Right ventricle myocardium superior (tissue), 1 donor: ENCODE measurements at regions not wholly inside any gene's neighbourhood (a gene's known extent, or its start where the extent isn't known, plus 50 kb on each side); places are given as distances from the start of the nearest gene placed in this dataset.

Experiments
- ATAC-seq: fragments of 200-7000 bp; cut with Tn5 transposase; one replicate; pipeline ENCODE4 v1.9.1; 2020; ENCODE audit warnings: mild to moderate bottlenecking; ENCODE audit not compliant: poor library complexity
- DNase-seq: peaks from one replicate; pipeline ENCODE4 v3.0.0-alpha.2; 2020
- intact Hi-C: fragments of 100-400 bp; cut with DNase I; formaldehyde crosslinking; loops from one replicate; pipeline ENCODE4 v1.11.2; 2022
- donor health status: DM: no; HTN: yes; CAD: no; lungs with severe emphysema.

DNA sequence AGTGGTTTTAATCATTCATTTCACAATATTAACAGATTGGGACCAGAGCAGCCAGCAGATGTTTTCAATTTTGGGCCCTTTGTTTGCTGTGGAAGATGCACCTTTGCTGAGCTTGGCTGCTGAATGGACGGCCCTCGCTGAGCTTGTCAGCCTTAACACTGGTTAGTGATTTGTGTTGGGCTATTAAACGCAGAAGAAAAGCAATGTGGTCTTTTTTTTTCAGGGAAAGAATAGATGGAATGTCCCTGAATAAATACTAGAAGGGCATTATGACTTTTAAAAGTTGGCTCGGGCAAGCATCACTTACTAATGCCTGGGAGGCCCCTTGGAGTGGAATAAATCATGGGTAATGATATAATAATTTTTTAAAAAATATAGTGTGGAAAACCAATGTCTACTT lies 297.0 kb downstream of the MAP2K6 start:
- intact Hi-C loops = no loop called here
- DNase-seq = no peak
- no peak for ATAC-seq

DNA sequence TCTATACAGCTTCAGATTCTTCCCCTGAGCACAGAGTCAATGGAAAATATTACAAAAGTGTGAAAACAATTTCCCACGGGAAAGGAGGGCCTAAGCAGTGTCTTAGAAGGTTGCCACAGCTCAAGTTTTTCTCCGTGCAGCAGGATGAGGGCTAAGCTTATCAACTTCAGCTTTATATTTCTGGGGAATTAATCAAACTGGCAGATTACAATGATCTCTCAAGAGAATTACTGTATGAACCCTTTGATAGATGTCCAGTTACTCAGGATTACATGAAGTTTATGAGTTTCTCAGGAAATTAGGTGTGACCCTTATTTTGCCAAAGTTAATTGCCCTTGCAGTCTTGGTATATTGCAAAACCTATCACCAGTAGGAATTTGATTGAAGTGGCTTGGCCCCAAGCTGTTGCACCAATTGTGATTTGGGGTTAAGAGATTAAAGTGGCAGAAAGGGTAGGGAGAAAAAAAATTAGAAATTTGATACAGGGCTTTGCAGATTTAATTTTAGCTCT lies 298.4 kb downstream of the MAP2K6 start:
- ATAC-seq = no peak
- DNase-seq = no peak
- intact Hi-C loops = no loop called here

DNA sequence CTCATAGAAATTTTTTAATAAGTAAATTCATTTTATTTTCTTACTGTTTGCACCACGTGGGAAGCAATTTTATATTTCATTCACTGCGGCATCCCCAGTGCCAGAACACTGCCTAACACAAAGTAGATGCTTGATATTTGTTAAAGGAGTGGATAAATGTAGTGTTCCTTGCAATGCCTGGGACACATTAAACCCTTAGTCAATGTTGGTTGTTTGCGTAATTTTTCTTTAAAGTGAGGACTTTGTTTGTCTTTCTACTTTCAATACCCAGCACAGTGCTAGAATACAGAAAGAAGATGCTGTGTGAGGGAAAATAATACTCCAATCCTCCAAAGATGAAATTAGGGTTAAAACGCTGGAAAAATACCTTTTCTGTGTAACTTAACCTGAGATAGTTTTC lies 299.3 kb downstream of the MAP2K6 start:
- no peak for DNase-seq
- no peak for ATAC-seq
- intact Hi-C loops = no loop called here

DNA sequence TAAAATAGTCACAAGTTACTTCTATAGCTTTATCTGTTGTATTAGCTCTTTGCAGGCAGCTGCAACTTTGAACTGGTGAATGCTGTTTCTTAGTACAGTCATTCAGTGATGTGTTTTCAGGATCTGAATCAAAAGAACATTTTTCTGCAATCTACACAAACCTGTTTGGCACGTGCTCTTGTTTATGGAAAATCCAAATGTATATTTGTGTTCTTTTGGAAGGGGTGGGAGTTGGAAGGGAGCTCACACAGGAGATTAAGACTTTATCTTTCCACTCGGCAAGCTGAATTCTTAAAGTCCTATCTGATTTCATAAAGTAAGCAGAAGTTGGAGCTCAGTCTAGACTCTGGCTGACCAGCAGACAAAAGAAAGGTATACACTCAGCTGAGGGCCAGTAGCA lies 300.2 kb downstream of the MAP2K6 start:
- intact Hi-C loops = no loop called here
- DNase-seq (no peak), ATAC-seq (no peak)

DNA sequence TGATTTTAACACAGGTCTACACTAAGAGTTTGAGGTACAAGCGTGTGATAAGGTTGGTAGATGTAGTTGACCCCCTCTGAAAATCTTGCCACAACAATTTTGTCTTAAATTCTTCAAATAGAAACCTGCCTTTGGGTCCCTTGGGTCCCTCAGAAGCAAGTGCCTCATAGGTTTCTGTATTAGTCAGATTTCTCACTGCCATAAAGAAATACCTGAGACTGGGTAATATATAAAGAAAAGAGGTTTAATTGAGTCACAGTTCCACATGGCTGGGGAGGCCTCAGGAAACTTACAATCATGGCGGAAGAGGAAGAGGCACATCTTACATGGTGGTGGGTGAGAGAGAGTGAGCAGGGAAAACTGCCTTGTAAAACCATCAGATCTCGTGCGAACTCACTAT lies 301.2 kb downstream of the MAP2K6 start:
- ATAC-seq (no peak), DNase-seq (no peak)
- intact Hi-C loops = no loop called here

DNA sequence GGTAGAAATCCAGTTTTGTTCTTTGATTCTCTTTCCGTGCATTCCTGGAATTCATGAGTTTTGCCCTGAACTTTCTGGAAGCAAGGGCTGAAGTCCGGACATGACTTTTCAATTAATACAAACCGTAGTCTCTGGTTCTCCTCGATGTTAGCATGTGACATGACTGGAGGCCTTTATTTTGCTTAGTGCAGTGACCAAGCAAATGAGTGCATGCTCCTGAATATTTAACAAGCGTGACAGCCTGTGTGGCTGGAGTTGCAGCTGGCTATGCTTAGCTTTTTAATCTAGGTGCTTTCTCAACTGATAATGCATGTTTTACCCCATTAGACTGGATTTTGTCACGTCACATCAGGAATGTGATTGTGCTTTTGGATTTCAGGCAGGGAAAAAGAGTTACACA lies 302.1 kb downstream of the MAP2K6 start:
- intact Hi-C loops = no loop called here
- no peak for ATAC-seq
- DNase-seq = no peak

DNA sequence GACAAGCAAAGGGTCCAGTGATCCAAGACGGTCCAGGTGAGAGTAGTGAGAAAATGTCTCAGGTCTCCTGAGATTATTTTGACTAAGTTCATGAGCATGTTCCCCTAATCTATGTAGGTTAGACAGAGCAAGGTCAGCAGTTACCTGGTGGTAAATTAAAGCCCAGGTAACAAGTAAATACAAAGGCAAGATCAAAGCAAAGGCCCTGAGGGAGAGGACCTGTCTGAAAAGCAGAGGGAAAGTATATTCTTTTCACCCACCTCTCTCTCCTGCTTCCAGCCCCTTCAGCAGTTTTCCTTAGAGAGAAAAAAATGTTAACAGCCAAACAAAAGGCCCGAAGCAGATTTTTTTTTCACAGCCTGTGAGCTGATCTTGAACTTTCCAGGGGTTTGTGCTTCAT lies 302.7 kb downstream of the MAP2K6 start:
- ATAC-seq = no peak
- intact Hi-C loops = no loop called here

DNA sequence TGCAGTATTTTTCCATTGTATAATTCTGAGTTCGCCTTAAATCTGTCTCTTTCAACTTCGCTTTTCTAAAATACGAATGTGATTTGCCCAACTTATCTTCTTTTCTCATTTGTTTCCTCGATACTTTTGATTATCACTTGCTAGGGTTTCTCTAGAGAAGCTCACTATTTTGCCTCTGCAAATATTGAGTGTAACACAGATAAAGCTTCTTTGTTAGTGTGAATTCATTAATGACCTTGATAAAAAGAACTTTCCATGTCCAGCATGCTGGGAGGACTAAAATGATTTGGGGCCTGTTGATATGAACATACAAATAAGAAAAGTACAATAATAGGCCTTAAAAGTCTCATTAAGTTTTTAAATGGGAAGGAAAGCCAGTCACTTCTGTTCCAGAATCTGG lies 303.3 kb downstream of the MAP2K6 start:
- intact Hi-C loops = no loop called here
- ATAC-seq (no peak), DNase-seq (no peak)

More for the DNA sequence above, 302.7 kb downstream of the MAP2K6 start:
- DNase-seq = no peak

DNA sequence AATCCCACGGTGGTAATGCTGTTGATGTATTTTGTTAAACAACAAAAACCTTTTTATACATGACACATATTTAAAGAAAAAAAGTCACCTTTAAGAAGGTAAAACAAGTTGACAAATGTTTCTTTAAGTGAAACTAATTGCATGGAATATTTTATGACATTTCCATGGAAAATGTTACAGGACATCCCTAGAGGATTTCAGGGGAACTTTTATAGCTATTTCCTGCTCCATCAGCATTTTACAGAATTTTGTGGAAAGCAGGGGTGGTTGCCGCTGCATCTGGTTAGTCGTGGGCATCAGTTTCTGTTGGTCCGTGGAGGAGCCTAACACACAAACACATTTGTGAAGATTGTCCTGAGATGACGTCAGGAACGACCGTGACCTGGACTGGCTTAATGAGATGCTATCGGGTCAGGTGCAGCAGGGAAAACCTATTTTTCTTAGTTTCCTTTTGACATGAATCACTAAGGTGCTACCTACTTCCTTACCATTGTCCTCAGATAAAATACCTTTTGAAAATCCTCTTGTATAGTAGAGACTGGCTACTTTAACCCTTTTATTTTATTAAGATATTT lies 305.1 kb downstream of the MAP2K6 start:
- ATAC-seq (no peak), DNase-seq (no peak)
- intact Hi-C loops = no loop called here

DNA sequence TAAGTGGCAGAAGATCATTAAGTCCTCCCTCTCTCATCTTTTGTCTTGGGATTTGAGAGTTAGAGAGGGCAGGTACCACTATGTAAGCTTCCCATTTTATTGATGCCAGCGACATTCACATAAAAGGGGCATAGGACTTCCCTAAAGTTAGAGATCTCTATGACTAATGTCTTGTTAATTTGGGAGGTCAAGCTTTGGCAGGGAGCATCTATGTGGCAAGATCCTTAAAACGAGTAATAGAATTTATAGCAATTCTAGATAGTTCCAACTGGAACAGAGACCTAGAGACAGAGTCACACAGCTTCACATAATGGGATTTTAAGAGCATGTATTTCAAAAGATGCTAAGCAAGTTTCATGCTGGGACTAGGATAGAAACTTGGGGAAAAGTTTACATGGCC lies 308.0 kb downstream of the MAP2K6 start:
- intact Hi-C loops = no loop called here
- DNase-seq (no peak), ATAC-seq (no peak)

DNA sequence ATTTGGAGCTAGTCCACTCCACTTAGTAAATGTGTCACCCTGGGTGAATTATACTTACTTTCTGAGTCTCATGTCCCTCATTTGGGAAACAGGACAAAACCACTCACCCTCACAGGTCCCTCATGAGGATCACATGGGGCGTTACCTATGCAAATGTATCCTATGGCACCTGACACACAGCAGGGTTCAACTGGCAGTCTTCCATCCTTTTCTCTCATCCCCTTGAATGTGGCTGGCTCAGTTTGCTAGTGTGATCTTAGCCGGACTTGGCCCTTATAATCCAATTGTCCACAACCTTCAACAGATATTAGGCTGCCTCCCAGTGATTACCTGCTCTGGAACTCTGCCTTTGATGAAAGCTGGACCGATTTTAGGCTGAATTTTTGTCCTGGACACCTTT lies 308.8 kb downstream of the MAP2K6 start:
- no peak for DNase-seq
- no peak for ATAC-seq
- intact Hi-C loops = no loop called here

DNA sequence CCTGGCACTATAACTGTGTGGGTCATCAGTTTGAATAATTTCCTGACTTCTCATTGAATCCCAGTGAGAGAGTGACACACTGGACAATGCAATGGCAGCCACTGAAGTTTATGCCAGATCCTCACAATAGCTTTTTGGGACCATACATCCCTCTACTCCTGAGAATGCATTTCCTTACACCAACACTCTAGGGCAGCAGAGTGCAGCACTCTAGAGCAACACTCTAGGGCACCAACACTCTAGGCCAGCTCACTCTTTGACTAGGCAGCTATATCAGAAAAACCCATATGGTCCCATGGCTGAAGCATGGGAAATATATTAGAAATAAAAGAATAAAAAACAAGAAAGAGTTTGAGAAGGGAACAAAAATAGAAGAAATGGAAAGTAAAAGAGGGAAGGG lies 309.2 kb downstream of the MAP2K6 start:
- ATAC-seq (no peak), DNase-seq (no peak)
- intact Hi-C loops = no loop called here

DNA sequence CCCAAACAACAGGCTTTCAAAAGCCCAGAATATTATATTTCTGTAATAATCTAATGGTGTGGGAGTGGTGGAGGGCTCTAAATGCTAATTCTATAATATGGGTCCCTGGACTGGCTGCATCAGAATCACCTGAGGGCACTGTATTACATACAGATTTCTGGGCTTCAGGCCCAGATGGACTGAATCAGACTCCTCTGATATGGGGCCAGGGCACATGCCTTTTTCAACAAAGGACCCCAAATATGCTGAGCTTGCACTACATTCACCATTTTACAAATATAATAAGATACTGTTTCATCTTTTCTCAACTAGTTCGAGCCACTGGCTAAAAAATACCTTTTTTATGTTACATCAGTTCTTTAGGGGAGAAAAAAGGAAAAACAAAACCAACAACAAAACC lies 309.7 kb downstream of the MAP2K6 start:
- DNase-seq (no peak), ATAC-seq (no peak)
- intact Hi-C loops = no loop called here

DNA sequence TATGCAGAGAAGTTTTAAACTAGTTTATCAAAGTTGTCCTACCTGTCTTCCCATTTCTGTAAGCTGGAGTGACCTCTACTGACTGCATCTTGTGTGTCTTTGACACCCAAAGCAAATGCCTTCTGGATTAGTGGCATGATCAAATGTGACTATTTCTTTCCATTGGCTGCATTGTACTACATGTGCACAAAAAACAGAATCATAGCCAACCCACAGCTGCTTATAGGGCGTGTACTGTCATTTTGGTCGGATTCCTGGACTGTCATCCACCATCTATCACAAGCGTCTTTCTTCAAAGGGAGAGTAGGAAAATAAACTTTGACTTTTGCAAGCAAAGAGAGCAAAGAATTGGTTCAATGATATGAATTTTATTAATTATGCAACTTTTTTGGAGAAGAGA lies 310.6 kb downstream of the MAP2K6 start:
- DNase-seq = no peak
- ATAC-seq = no peak
- intact Hi-C loops = no loop called here

DNA sequence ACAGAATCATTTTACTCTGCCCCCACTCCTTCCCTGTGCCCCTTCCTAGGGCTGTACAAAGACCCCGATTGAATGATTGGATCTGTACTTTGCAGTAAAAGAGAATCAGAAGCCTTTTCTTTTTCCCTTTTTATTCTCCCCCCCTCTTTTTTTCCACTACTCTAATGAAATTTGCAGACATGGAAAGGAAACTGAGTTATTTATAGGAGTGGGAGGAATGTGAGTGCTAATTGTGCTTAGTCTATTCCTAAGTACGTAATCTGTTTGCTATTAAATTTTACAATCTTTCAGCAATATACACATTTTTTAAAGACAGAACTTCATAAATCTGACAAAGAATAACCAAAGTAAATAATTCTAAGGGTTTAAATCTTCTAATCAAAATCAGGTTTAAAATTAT lies 314.3 kb downstream of the MAP2K6 start:
- intact Hi-C loops = no loop called here
- DNase-seq (no peak), ATAC-seq (no peak)

DNA sequence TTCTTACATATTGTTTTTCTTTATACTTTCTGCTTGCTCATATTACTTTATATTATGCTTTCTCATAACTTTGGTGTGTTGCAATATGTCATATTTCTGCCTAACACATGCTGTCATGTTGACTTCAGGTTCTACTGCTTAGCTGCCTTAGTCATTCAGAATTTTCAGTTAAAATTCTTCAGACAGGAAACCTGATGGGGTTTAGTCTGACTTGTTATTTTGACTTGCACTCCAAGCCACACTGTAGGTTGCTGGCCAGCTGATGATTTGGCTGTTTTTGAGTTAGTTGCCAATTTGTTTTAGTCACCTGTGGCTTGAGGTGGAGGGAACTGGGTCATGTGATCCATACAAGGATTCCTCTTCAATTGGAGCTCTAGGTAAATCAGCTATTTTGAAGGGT lies 315.4 kb downstream of the MAP2K6 start:
- intact Hi-C loops = no loop called here
- ATAC-seq (no peak), DNase-seq (no peak)

DNA sequence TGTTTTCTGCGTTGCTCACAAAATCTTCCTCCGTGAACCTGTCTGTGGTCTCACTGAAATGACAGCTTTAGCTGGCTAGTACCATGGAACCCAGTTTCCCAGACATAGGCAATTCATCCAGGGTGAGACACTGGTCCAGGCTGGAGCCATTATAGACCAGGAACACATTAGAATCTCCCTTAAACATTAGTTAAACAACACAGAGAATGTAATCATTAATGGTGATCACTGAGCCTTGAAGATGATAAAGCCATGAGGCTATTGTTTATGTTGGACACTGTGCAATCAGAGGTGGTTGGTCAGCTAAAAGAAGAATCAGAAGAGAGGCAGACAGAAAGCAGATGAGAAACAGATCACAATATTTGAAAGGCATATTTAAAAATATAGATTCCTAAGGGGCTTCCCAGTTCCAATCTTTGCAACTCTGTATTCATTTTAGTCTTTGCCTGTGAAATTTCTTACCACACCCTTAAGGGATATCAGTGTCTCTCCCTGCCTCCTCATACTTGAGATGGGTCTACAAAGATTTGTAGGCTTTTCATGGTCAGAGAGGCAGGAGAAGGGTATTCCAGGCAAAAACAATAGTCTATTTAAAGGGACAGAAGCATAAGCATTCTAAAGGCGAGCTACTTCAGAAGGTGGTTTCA lies 317.9 kb downstream of the MAP2K6 start:
- ATAC-seq (no peak), DNase-seq (no peak)
- intact Hi-C loops = no loop called here

DNA sequence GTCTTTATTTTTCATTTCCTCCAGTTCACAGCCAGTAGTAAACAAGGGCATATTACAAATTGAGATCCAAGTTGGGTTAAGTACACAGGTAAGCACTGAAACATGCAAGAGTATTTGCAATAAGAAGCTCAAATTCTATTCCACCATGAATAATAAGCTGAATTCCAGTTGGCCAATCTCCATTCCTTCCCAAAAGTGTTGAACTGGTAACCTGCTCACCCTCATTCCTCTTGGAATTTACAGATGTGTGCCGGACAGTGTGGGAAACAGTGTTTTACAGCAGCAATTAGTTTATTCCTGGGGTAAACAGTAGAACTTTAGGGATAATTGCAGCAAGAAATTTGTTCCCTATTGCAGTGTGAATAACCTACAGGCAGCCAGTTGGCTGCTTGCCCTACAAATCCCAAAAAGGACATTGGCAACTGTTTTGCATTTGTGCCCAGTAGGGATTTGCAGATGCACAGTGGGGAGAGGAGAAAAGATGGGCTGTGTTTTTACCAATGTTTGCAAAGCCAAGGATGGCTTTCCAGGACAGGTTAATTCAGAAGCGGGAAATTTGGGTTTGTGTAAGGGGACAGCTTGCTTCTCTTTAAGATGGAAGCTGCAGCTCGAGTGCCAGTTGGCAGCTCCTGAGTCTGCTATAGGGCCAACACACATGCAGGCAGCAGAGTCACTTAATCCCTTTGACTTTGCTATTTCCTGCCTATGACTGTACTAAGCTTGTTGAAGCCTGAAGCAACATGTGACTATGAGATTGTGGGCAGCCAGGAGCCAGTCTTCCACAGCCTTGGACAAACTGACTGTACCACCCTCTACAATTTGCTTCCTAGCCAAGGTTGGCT lies 318.9 kb downstream of the MAP2K6 start:
- ATAC-seq (peak; percentile 96), DNase-seq (peak; percentile 49)
- intact Hi-C loops = no loop called here

DNA sequence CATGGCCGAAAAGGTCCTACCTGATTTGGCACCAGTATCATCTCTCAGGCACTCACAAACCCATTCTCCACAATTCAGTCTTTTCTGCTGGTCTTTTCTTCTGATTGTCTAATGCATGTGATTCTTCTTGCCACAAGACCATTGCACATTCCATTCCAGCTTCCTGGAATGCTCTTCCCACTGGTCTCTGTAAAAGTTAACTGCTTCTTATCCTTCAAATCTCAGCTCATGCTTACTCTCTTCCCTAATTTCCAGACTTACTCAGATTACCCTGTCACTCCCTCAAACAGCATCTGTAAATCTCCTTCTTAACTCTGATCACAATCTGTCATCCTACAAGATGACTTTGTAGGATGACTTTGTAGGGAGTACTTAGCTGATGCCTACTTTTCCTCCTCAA lies 320.2 kb downstream of the MAP2K6 start:
- intact Hi-C loops = no loop called here

DNA sequence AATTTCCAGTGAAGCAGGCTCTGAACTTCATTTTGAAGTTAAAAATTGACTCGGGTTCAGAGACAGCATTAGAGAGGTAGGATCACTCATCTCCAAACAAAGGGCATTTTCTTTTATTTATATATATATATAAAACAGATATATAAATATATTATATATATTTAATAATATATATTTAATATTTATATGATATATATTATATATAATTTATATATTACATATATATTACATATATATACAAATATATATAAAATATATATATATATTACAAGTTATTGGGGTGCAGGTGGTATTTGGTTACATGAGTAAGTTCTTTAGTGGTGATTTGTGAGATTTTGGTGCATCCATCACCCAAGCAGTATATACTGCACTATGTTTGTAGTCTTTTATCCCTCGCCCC lies 320.8 kb downstream of the MAP2K6 start:
- DNase-seq (no peak), ATAC-seq (no peak)
- intact Hi-C loops = no loop called here

More for the DNA sequence above, 320.2 kb downstream of the MAP2K6 start:
- no peak for ATAC-seq
- no peak for DNase-seq
